ENCODE measurements at regions not wholly inside any gene's neighbourhood (a gene's known extent, or its start where the extent isn't known, plus 50 kb on each side); places are given as distances from the start of the nearest gene placed in this dataset.

GRCh38 chr14:71690478-71690877 lies 241.8 kb upstream of the RGS6 start:
- no peak for DNase-seq
- TF ChIP-seq, protein P1, sequence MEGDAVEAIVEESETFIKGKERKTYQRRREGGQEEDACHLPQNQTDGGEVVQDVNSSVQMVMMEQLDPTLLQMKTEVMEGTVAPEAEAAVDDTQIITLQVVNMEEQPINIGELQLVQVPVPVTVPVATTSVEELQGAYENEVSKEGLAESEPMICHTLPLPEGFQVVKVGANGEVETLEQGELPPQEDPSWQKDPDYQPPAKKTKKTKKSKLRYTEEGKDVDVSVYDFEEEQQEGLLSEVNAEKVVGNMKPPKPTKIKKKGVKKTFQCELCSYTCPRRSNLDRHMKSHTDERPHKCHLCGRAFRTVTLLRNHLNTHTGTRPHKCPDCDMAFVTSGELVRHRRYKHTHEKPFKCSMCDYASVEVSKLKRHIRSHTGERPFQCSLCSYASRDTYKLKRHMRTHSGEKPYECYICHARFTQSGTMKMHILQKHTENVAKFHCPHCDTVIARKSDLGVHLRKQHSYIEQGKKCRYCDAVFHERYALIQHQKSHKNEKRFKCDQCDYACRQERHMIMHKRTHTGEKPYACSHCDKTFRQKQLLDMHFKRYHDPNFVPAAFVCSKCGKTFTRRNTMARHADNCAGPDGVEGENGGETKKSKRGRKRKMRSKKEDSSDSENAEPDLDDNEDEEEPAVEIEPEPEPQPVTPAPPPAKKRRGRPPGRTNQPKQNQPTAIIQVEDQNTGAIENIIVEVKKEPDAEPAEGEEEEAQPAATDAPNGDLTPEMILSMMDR (IDR thresholded peaks at IDR 0.05) = no peak
- Mint-ChIP-seq H3K36me3 (ENCODE audit: low read depth) (peaks cover 37% of the 10 kb centered on the region), H3K27me3 (ENCODE audit: low read depth, poor library complexity) (no peaks in the 10 kb centered on the region), H3K9me3 (no peaks in the 10 kb centered on the region), H3K4me1 (peaks cover 12% of the 10 kb centered on the region), H3K27ac (peak overlapping the region; percentile 9), H3K4me3 (no peak overlapping the region)

- TF ChIP-seq, protein P1 (IDR thresholded peaks at IDR 0.05) = no peak
- no peak overlapping the region for H3K4me3 Mint-ChIP-seq
These were observed 239.7 kb upstream of the RGS6 start for GRCh38 chr14:71692496-71692895.

DNA sequence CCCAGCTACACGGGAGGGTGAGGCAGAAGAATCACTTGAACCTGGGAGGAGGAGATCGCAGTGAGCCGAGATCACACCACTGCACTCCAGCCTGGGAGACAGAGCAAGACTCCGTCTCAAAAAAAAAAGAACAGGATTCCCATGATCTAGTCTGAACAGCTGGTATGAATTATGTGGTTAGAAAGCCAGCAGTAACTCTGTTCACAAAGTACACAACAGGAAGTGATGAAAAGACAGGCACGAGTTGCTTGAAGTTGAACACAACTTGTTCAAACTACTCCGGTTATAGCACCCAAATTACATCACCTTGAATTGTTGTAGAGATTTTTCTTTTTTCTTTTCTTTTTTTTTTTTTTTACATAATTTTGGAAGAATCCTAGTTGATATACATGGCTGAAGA lies 238.8 kb upstream of the RGS6 start:
- no peaks in the 10 kb centered on the region for H3K4me1 Mint-ChIP-seq
- no peaks in the 10 kb centered on the region for H3K27me3 Mint-ChIP-seq (ENCODE audit: low read depth, poor library complexity)
- TF ChIP-seq, protein P1 (IDR thresholded peaks at IDR 0.05) = no peak
- H3K27ac Mint-ChIP-seq = no peak overlapping the region
- H3K9me3 Mint-ChIP-seq = no peaks in the 10 kb centered on the region
- H3K36me3 Mint-ChIP-seq (ENCODE audit: low read depth) = peaks cover 26% of the 10 kb centered on the region
- no peak overlapping the region for H3K4me3 Mint-ChIP-seq
- no peak for DNase-seq

More at GRCh38 chr14:71692496-71692895, 239.7 kb upstream of the RGS6 start:
- Mint-ChIP-seq H3K27ac (no peak overlapping the region), H3K36me3 (ENCODE audit: low read depth) (peaks cover 26% of the 10 kb centered on the region), H3K9me3 (no peaks in the 10 kb centered on the region), H3K27me3 (ENCODE audit: low read depth, poor library complexity) (no peaks in the 10 kb centered on the region), H3K4me1 (peaks cover 2% of the 10 kb centered on the region)
- DNase-seq = no peak

GRCh38 chr14:71694591-71695530 lies 237.4 kb upstream of the RGS6 start:
- no peak for DNase-seq
- Mint-ChIP-seq H3K4me3 (no peak overlapping the region), H3K36me3 (ENCODE audit: low read depth) (peaks cover 37% of the 10 kb centered on the region), H3K4me1 (no peaks in the 10 kb centered on the region), H3K27me3 (ENCODE audit: low read depth, poor library complexity) (no peaks in the 10 kb centered on the region), H3K27ac (peak overlapping the region; percentile 14), H3K9me3 (no peaks in the 10 kb centered on the region)
- TF ChIP-seq, protein P1 (IDR thresholded peaks at IDR 0.05) = no peak

- Mint-ChIP-seq H3K4me3 (no peak overlapping the region), H3K36me3 (ENCODE audit: low read depth) (peaks cover 37% of the 10 kb centered on the region), H3K27me3 (ENCODE audit: low read depth, poor library complexity) (no peaks in the 10 kb centered on the region), H3K9me3 (no peaks in the 10 kb centered on the region), H3K27ac (no peak overlapping the region), H3K4me1 (no peaks in the 10 kb centered on the region)
- TF ChIP-seq, protein P1 (IDR thresholded peaks at IDR 0.05) = no peak
- no peak for DNase-seq
These were observed 236.4 kb upstream of the RGS6 start for GRCh38 chr14:71695611-71696350.
